Neuronal stem cell (in vitro differentiated cells): ENCODE measurements at regions not wholly inside any gene's neighbourhood (a gene's known extent, or its start where the extent isn't known, plus 50 kb on each side); places are given as distances from the start of the nearest gene placed in this dataset.
A peak's percentile ranks its signal among the peaks of the same experiment; 100 is the strongest.

Source experiments
- DNase-seq: peaks from one replicate; pipeline ENCODE4 v3.0.0-alpha.2; 2013; ENCODE audit warnings: low spot score
- H2AFZ ChIP-seq: one replicate; pipeline ENCODE4 v1.6.1; 2013; ENCODE audit warnings: mild to moderate bottlenecking, low read length, inconsistent platforms
- H2AK5ac ChIP-seq: 2 replicates; pipeline ENCODE4 v1.6.1; 2013; ENCODE audit warnings: low read depth, mild to moderate bottlenecking, inconsistent platforms, low read length, moderate library complexity, mixed read lengths
- H2BK120ac ChIP-seq: 2 replicates; pipeline ENCODE4 v1.6.1; 2013; ENCODE audit warnings: low read depth, mild to moderate bottlenecking, inconsistent platforms, low read length, moderate library complexity, mixed read lengths
- H2BK12ac ChIP-seq: one replicate; pipeline ENCODE4 v1.6.1; 2013; ENCODE audit warnings: low read length, inconsistent platforms
- H2BK15ac ChIP-seq: 2 replicates; pipeline ENCODE4 v1.6.1; 2013; ENCODE audit warnings: mild to moderate bottlenecking, low read length, inconsistent platforms, mixed read lengths
- H2BK5ac ChIP-seq: one replicate; pipeline ENCODE4 v1.6.1; 2013; ENCODE audit warnings: inconsistent platforms, mild to moderate bottlenecking, low read length, moderate library complexity
- H3K14ac ChIP-seq: one replicate; pipeline ENCODE4 v1.6.1; 2013; ENCODE audit warnings: low read length, inconsistent platforms
- H3K18ac ChIP-seq: 2 replicates; pipeline ENCODE4 v1.6.1; 2013; ENCODE audit warnings: low read length, inconsistent platforms
- H3K23ac ChIP-seq: 2 replicates; pipeline ENCODE4 v1.6.1; 2013; ENCODE audit warnings: low read depth, mild to moderate bottlenecking, mixed read lengths, low read length, inconsistent platforms; ENCODE audit not compliant: poor library complexity
- H3K27ac ChIP-seq: replicated peaks from 3 replicates; pipeline ENCODE4 v1.5.1; 2013; ENCODE audit warnings: low read length, inconsistent platforms
- H3K27me3 ChIP-seq, 3 experiments: 2 replicates each; pipeline ENCODE4 v1.6.1; 2013; ENCODE audit warnings: low read length in 3 of 3, mild to moderate bottlenecking in 2 of 3, inconsistent platforms in 1 of 3, low read depth in 1 of 3, mixed read lengths in 1 of 3, moderate library complexity in 1 of 3; ENCODE audit not compliant: control insufficient read depth in 3 of 3, insufficient read depth in 3 of 3
- H3K36me3 ChIP-seq, 2 donors: replicated peaks in 1 of 2; 2 replicates each; pipeline ENCODE4 v1.6.1; 2013; ENCODE audit warnings: low read length in 2 of 2; ENCODE audit not compliant: control insufficient read depth in 2 of 2, insufficient read depth in 2 of 2
- H3K4ac ChIP-seq: 2 replicates; pipeline ENCODE4 v1.6.1; 2013; ENCODE audit warnings: inconsistent platforms, mild to moderate bottlenecking, low read length, moderate library complexity
- H3K4me1 ChIP-seq, 2 donors: 1 replicate in 1 of 2; 2 replicates in 1 of 2; pipeline ENCODE4 v1.6.1; 2013; ENCODE audit warnings: low read length in 2 of 2, low read depth in 1 of 2; ENCODE audit not compliant: control insufficient read depth in 2 of 2, insufficient read depth in 1 of 2
- H3K4me2 ChIP-seq: one replicate; pipeline ENCODE4 v1.6.1; 2013; ENCODE audit warnings: mild to moderate bottlenecking, low read length, inconsistent platforms; ENCODE audit not compliant: insufficient read depth, poor library complexity, severe bottlenecking
- H3K4me3 ChIP-seq, 2 donors: 2 replicates each; pipeline ENCODE4 v1.5.1; 2013; ENCODE audit warnings: low read length in 2 of 2, mild to moderate bottlenecking in 2 of 2, inconsistent platforms in 1 of 2, moderate library complexity in 1 of 2
- H3K79me1 ChIP-seq: one replicate; pipeline ENCODE4 v1.6.1; 2013; ENCODE audit warnings: low read depth, mild to moderate bottlenecking, inconsistent platforms, low read length, moderate library complexity
- H3K9ac ChIP-seq: one replicate; pipeline ENCODE4 v1.6.1; 2013; ENCODE audit warnings: mild to moderate bottlenecking, low read depth, low read length, inconsistent platforms; ENCODE audit not compliant: poor library complexity
- H3K9me3 ChIP-seq, 2 donors: replicated peaks in 1 of 2; 2 replicates each; pipeline versions ENCODE3 to v1.6.1; 2013; ENCODE audit warnings: low read length in 2 of 2, mild to moderate bottlenecking in 2 of 2, inconsistent platforms in 1 of 2, low read depth in 1 of 2, mixed read lengths in 1 of 2, moderate library complexity in 1 of 2; ENCODE audit not compliant: control insufficient read depth in 2 of 2, insufficient read depth in 1 of 2
- H4K8ac ChIP-seq: one replicate; pipeline ENCODE4 v1.6.1; 2013; ENCODE audit warnings: low read depth, mild to moderate bottlenecking, inconsistent platforms, low read length, moderate library complexity
- H4K91ac ChIP-seq: one replicate; pipeline ENCODE4 v1.6.1; 2013; ENCODE audit warnings: low read length, low read depth, mild to moderate bottlenecking, inconsistent platforms; ENCODE audit not compliant: poor library complexity
- WGBS, 2 donors: extraction: QIAGEN DNeasy Blood & Tissue Kit; methylation state at CpG; one replicate each; pipeline ENCODE4 v1.1.7; 2013; ENCODE audit warnings: missing lambda C conversion rate in 2 of 2, mixed read lengths in 1 of 2; ENCODE audit not compliant: insufficient read length in 2 of 2, insufficient replicate concordance in 1 of 2; ENCODE audit errors: extremely low coverage in 2 of 2; 5-methylcytosine and 5-hydroxymethylcytosine counted together

DNA sequence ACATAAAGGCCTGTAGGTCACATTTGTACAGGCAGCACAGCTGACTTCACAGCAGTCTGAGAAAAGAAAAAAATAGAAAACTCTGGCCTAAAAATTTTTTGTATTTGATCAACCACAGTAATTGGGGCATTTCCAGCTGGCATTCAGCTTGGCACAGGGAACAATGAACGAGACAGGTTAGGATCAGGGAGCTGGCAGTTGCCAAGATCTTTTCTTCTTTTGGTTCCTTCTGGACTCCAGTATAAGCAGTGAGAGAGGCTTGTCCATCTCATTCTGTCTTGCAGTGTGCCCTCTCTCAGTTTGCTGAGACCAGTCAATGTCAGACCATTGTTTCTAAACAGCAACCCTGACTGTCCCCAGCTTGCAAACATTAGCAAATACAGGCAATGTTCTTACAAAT is 601.1 kb downstream of the TLR4 start:
- no CpG with 5 or more reads among the region's 1 CpG for WGBS, 2 donors
- H3K9ac ChIP-seq, result no peak overlapping the region
- H2BK5ac ChIP-seq, result no peak overlapping the region

GRCh38 chr9:118306801-118307200 is 602.6 kb downstream of the TLR4 start:
- H3K9me3 ChIP-seq, result no peaks in the 10 kb centered on the region
- no peak overlapping the region for H2BK5ac ChIP-seq
- peaks cover 0 to 2% of the 10 kb centered on the region in 2 donors for H3K4me1 ChIP-seq
- no peak overlapping the region for H2AK5ac ChIP-seq
- no peak overlapping the region for H2BK12ac ChIP-seq
- H3K4ac ChIP-seq, result no peak overlapping the region
- no peak overlapping the region for H3K18ac ChIP-seq
- no peak overlapping the region for H2BK15ac ChIP-seq
- no peak overlapping the region for H3K23ac ChIP-seq
- no peak overlapping the region for H3K9ac ChIP-seq
- H4K91ac ChIP-seq, result no peak overlapping the region
- H2AFZ ChIP-seq, result no peak overlapping the region
- no peak overlapping the region for H3K4me2 ChIP-seq
- H3K36me3 ChIP-seq, result no peaks in the 10 kb centered on the region
- no peak overlapping the region for H4K8ac ChIP-seq
- no peak overlapping the region for H2BK120ac ChIP-seq
- WGBS, 2 donors, result no CpG with 5 or more reads among the region's 3 CpGs
- no peak overlapping the region for H3K4me3 ChIP-seq
- no peak overlapping the region for H3K27ac ChIP-seq
- no peaks in the 10 kb centered on the region for H3K27me3 ChIP-seq
- no peak for DNase-seq
- H3K14ac ChIP-seq, result no peak overlapping the region
- H3K79me1 ChIP-seq, result no peaks in the 10 kb centered on the region

More for the DNA sequence above, 601.1 kb downstream of the TLR4 start:
- no peaks in the 10 kb centered on the region for H3K36me3 ChIP-seq
- no peak overlapping the region for H3K4me2 ChIP-seq
- H3K14ac ChIP-seq, result no peak overlapping the region
- H4K8ac ChIP-seq, result no peak overlapping the region
- no peak overlapping the region for H2BK15ac ChIP-seq
- no peak overlapping the region for H3K18ac ChIP-seq
- no peak overlapping the region for H3K4me3 ChIP-seq
- no peaks in the 10 kb centered on the region for H3K9me3 ChIP-seq
- no peak overlapping the region for H2BK120ac ChIP-seq
- no peak overlapping the region for H3K23ac ChIP-seq
- no peaks in the 10 kb centered on the region for H3K27me3 ChIP-seq
- H3K27ac ChIP-seq, result no peak overlapping the region
- no peaks in the 10 kb centered on the region for H3K79me1 ChIP-seq
- DNase-seq, result no peak
- no peak overlapping the region for H4K91ac ChIP-seq
- H3K4me1 ChIP-seq, result no peaks in the 10 kb centered on the region
- H2AFZ ChIP-seq, result no peak overlapping the region
- H2BK12ac ChIP-seq, result no peak overlapping the region
- no peak overlapping the region for H2AK5ac ChIP-seq
- H3K4ac ChIP-seq, result no peak overlapping the region

GRCh38 chr9:118313965-118314364 is 609.8 kb downstream of the TLR4 start:
- Histone ChIP-seq H3K79me1 (no peaks in the 10 kb centered on the region), H3K4me1 (peaks cover 0 to 2% of the 10 kb centered on the region in 2 donors), H2BK12ac (no peak overlapping the region), H3K27ac (no peak overlapping the region), H3K36me3 (no peaks in the 10 kb centered on the region), H2AK5ac (no peak overlapping the region), H3K4ac (no peak overlapping the region), H3K18ac (no peak overlapping the region), H3K27me3 (no peaks in the 10 kb centered on the region), H2BK15ac (no peak overlapping the region), H3K9me3 (no peaks in the 10 kb centered on the region), H4K8ac (no peak overlapping the region), H2BK5ac (no peak overlapping the region), H4K91ac (no peak overlapping the region), H3K4me2 (no peak overlapping the region), H3K14ac (no peak overlapping the region), H3K9ac (no peak overlapping the region), H2AFZ (no peak overlapping the region), H3K23ac (no peak overlapping the region), H3K4me3 (no peak overlapping the region), H2BK120ac (no peak overlapping the region)
- no CpG with 5 or more reads among the region's 3 CpGs for WGBS, 2 donors
- DNase-seq, result no peak

GRCh38 chr9:118316831-118317343 is 612.7 kb downstream of the TLR4 start:
- Histone ChIP-seq H2AFZ (no peak overlapping the region), H2AK5ac (no peak overlapping the region), H4K91ac (no peak overlapping the region), H2BK5ac (no peak overlapping the region), H3K27me3 (no peaks in the 10 kb centered on the region), H3K18ac (no peak overlapping the region), H3K23ac (no peak overlapping the region), H3K4me2 (no peak overlapping the region), H2BK12ac (no peak overlapping the region), H3K9me3 (no peaks in the 10 kb centered on the region), H3K79me1 (no peaks in the 10 kb centered on the region), H4K8ac (no peak overlapping the region), H3K4me3 (no peak overlapping the region), H3K4me1 (no peaks in the 10 kb centered on the region), H3K9ac (peak overlapping the region; percentile 21), H2BK120ac (no peak overlapping the region), H2BK15ac (no peak overlapping the region), H3K4ac (no peak overlapping the region), H3K27ac (no peak overlapping the region), H3K14ac (no peak overlapping the region), H3K36me3 (no peaks in the 10 kb centered on the region)
- no CpG with 5 or more reads among the region's 2 CpGs for WGBS, 2 donors
- DNase-seq, result no peak
